ENCODE measurements at regions not wholly inside any gene's neighbourhood (a gene's known extent, or its start where the extent isn't known, plus 50 kb on each side); places are given as distances from the start of the nearest gene placed in this dataset.

- ATAC-seq, result peak; percentile 86
- CTCF ChIA-PET, result interaction anchor here (0.6 to 2.0 kb wide), 31 partner anchors 8 to 839 kb away, joined by 3 to 15 read pairs (median 3); partner anchors contain the start of gene BCL11B
- POLR2A ChIA-PET, result no interaction called here
- no peak overlapping the region for H3K4me3 Mint-ChIP-seq
- H3K36me3 Mint-ChIP-seq, result no peaks in the 10 kb centered on the region
- peaks cover 23% of the 10 kb centered on the region for H3K4me1 Mint-ChIP-seq
- DNase-seq (ENCODE audit: low spot score), result peak; percentile 73
- H3K27ac Mint-ChIP-seq, result no peak overlapping the region
- peaks cover 15% of the 10 kb centered on the region for H3K9me3 Mint-ChIP-seq
- no peaks in the 10 kb centered on the region for H3K27me3 Mint-ChIP-seq (ENCODE audit: low read depth)
- 0 out of 2 replicates have a peak, but pooled peaks have one; percentile 33 for TF ChIP-seq KAT7 (CRISPR knock-in tag; IDR thresholded peaks at IDR 0.05; ENCODE audit: borderline replicate concordance)
- no peak for TF ChIP-seq NR2C2 (CRISPR knock-in tag; IDR thresholded peaks at IDR 0.05)
- no peak for TF ChIP-seq ZNF281 (CRISPR knock-in tag; IDR thresholded peaks at IDR 0.05)
Measured at GRCh38 chr14:99035712-99036610, 236.0 kb downstream of the BCL11B start.

GRCh38 chr14:99036611-99037293, 235.2 kb downstream of the BCL11B start:
- H3K27me3 Mint-ChIP-seq (ENCODE audit: low read depth), result no peaks in the 10 kb centered on the region
- H3K4me1 Mint-ChIP-seq, result peaks cover 23% of the 10 kb centered on the region
- DNase-seq (ENCODE audit: low spot score) (no peak), ATAC-seq (no peak)
- H3K27ac Mint-ChIP-seq, result no peak overlapping the region
- H3K36me3 Mint-ChIP-seq, result no peaks in the 10 kb centered on the region
- CTCF ChIA-PET, result interaction anchor here (0.6 to 1.9 kb wide), 11 partner anchors 16 to 283 kb away, joined by 3 to 15 read pairs (median 4); partner anchors contain the start of gene BCL11B
- H3K4me3 Mint-ChIP-seq, result no peak overlapping the region
- H3K9me3 Mint-ChIP-seq, result peaks cover 14% of the 10 kb centered on the region
- POLR2A ChIA-PET, result no interaction called here
- TF ChIP-seq ZNF512 (CRISPR knock-in tag; IDR thresholded peaks at IDR 0.05; ENCODE audit: borderline replicate concordance) (no peak), TP53 (CRISPR knock-in tag; IDR thresholded peaks at IDR 0.05) (no peak), ZNF423 (CRISPR knock-in tag; IDR thresholded peaks at IDR 0.05) (no peak), CDX4 (CRISPR knock-in tag; IDR thresholded peaks at IDR 0.05; ENCODE audit: borderline replicate concordance) (no peak), ZNF138 (CRISPR knock-in tag; conservative IDR thresholded peaks at IDR 0.05) (no peak), GTF2I (CRISPR knock-in tag; conservative IDR thresholded peaks at IDR 0.05) (no peak), SMAD4 (CRISPR knock-in tag; IDR thresholded peaks at IDR 0.05) (no peak), NR1H2 (CRISPR knock-in tag; IDR thresholded peaks at IDR 0.05) (no peak), GABPB1 (CRISPR knock-in tag; IDR thresholded peaks at IDR 0.05) (no peak), ZNF396 (CRISPR knock-in tag; IDR thresholded peaks at IDR 0.05; ENCODE audit: borderline replicate concordance) (no peak), RORB (CRISPR knock-in tag; IDR thresholded peaks at IDR 0.05) (no peak), SMAD3 (CRISPR knock-in tag; IDR thresholded peaks at IDR 0.05; ENCODE audit: borderline replicate concordance) (no peak), ZNF416 (CRISPR knock-in tag; IDR thresholded peaks at IDR 0.05) (no peak), AR (CRISPR knock-in tag; IDR thresholded peaks at IDR 0.05) (no peak), ZBTB21 (CRISPR knock-in tag; IDR thresholded peaks at IDR 0.05; ENCODE audit: borderline replicate concordance) (no peak), ELF4 (CRISPR knock-in tag; IDR thresholded peaks at IDR 0.05; ENCODE audit: low read depth) (no peak)
- TF ChIP-seq, protein P1, sequence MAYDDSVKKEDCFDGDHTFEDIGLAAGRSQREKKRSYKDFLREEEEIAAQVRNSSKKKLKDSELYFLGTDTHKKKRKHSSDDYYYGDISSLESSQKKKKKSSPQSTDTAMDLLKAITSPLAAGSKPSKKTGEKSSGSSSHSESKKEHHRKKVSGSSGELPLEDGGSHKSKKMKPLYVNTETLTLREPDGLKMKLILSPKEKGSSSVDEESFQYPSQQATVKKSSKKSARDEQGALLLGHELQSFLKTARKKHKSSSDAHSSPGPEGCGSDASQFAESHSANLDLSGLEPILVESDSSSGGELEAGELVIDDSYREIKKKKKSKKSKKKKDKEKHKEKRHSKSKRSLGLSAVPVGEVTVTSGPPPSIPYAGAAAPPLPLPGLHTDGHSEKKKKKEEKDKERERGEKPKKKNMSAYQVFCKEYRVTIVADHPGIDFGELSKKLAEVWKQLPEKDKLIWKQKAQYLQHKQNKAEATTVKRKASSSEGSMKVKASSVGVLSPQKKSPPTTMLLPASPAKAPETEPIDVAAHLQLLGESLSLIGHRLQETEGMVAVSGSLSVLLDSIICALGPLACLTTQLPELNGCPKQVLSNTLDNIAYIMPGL (CRISPR knock-in tag; IDR thresholded peaks at IDR 0.05), result no peak
- TF ChIP-seq, protein P2, sequence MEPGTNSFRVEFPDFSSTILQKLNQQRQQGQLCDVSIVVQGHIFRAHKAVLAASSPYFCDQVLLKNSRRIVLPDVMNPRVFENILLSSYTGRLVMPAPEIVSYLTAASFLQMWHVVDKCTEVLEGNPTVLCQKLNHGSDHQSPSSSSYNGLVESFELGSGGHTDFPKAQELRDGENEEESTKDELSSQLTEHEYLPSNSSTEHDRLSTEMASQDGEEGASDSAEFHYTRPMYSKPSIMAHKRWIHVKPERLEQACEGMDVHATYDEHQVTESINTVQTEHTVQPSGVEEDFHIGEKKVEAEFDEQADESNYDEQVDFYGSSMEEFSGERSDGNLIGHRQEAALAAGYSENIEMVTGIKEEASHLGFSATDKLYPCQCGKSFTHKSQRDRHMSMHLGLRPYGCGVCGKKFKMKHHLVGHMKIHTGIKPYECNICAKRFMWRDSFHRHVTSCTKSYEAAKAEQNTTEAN (CRISPR knock-in tag; IDR thresholded peaks at IDR 0.05), result no peak

Data from WTC11 (cell line).